ENCODE measurements at regions not wholly inside any gene's neighbourhood (a gene's known extent, or its start where the extent isn't known, plus 50 kb on each side); places are given as distances from the start of the nearest gene placed in this dataset.

DNA sequence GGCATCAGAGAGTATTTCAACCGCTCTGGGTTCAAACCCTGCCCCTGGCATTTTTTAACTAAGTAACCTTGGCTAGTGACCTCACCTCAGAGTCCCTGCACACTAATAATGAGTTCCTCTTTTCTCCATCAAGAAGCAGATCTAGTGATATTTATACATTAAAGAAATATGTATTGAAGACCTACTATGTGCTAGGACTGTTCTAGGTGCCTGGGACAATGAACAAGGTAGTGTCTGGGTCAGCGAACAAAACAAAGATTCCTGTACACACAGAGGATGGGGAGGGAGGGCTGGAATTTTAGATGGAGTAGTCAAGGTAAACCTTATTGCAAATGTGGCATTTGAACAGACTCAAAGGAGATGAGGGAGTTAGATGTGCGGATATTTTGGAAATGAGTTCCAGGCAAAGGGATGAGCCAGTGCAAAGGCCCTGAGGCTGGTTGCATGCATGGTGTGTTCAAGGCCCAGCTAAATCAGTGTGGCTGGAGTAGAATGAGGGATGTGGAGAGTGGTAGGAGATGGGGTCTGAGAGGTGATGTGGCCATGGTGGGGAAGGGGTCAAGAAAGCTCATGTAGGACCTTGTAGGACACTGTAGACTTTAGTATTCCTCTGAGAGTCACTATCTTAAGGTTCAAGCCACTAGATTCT is 57.6 kb upstream of the FZD7 start:
- H3K9me3 ChIP-seq, result no peaks in the 10 kb centered on the region
- DNase-seq, result no peak
- TF ChIP-seq, protein P1, sequence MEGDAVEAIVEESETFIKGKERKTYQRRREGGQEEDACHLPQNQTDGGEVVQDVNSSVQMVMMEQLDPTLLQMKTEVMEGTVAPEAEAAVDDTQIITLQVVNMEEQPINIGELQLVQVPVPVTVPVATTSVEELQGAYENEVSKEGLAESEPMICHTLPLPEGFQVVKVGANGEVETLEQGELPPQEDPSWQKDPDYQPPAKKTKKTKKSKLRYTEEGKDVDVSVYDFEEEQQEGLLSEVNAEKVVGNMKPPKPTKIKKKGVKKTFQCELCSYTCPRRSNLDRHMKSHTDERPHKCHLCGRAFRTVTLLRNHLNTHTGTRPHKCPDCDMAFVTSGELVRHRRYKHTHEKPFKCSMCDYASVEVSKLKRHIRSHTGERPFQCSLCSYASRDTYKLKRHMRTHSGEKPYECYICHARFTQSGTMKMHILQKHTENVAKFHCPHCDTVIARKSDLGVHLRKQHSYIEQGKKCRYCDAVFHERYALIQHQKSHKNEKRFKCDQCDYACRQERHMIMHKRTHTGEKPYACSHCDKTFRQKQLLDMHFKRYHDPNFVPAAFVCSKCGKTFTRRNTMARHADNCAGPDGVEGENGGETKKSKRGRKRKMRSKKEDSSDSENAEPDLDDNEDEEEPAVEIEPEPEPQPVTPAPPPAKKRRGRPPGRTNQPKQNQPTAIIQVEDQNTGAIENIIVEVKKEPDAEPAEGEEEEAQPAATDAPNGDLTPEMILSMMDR (IDR thresholded peaks at IDR 0.05), result no peak
- no peaks in the 10 kb centered on the region for H3K4me1 ChIP-seq
- intact Hi-C loops (cut with DNase I), result no loop called here
- no peaks in the 10 kb centered on the region for H3K36me3 ChIP-seq
- ATAC-seq, result no peak
- H3K4me3 ChIP-seq, result no peak overlapping the region
- H3K27ac ChIP-seq, result no peak overlapping the region
- H3K27me3 ChIP-seq, result no peaks in the 10 kb centered on the region

DNA sequence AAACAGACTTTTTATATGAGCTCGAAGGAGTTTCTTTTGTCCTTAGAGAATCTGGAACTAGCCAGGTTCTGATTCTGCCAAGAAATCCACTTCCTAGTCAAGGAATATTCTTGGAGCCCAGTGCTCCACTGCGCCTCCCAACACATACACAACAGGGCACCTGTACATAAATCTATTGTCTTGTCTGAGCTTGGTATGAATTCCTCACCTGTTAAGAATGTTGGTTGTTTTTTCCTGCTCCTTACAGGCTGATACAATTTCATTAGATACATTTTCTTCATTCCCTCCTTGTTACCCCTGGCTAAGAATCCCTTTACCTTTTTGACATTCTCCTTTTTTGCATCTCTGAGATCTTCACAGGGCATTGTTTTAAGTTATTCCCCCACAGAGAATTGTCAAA is 56.0 kb upstream of the FZD7 start:
- no peaks in the 10 kb centered on the region for H3K4me1 ChIP-seq
- TF ChIP-seq, protein P1 (IDR thresholded peaks at IDR 0.05), result no peak
- H3K9me3 ChIP-seq, result no peaks in the 10 kb centered on the region
- H3K27ac ChIP-seq, result no peak overlapping the region
- no peak for ATAC-seq
- intact Hi-C loops (cut with DNase I), result no loop called here
- no peaks in the 10 kb centered on the region for H3K27me3 ChIP-seq
- H3K4me3 ChIP-seq, result no peak overlapping the region
- no peaks in the 10 kb centered on the region for H3K36me3 ChIP-seq
- DNase-seq, result no peak

DNA sequence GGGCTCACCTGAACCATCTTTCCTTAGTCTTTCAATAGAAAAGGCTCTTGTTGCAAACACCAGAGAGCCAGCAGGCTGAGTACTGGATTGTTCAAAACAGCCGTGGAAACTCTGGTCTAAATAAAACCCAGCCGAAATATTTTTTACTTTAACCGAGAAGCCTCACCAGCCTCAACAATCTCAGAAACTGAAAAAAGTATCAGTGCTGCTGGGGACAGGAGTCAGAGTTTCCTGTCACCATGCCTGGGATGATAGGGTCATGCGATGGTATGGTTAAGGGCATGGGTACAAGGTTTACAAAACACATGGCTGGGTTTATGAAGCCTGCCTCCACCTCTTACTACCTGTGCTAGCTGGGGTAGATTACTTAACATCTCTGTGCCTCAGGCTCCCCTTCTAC is 55.3 kb upstream of the FZD7 start:
- no peaks in the 10 kb centered on the region for H3K27me3 ChIP-seq
- no peaks in the 10 kb centered on the region for H3K4me1 ChIP-seq
- H3K27ac ChIP-seq, result no peak overlapping the region
- H3K36me3 ChIP-seq, result no peaks in the 10 kb centered on the region
- H3K9me3 ChIP-seq, result no peaks in the 10 kb centered on the region
- DNase-seq (no peak), ATAC-seq (no peak)
- no peak overlapping the region for H3K4me3 ChIP-seq
- TF ChIP-seq, protein P1 (IDR thresholded peaks at IDR 0.05), result no peak
- intact Hi-C loops (cut with DNase I), result no loop called here

DNA sequence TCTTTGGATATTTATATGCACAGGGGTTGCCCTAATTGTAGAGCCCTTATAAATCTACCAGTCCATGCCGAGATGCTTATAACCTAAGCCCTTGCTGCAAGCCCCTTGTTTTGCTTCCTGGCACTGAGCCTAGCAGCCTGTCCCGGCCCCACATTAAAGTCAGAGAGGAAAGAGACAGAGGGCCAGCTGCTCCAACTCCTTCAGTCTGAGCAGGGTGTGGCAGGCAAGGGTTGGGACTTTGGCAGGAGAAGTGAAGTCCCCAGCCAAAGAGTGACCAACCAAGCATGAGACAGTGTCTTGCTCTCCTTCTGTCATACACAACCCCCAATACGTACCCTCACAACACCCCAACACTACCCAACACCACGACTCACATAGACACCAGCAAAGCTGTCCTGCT is 54.7 kb upstream of the FZD7 start:
- ATAC-seq, result no peak
- DNase-seq, result no peak
- TF ChIP-seq, protein P1 (IDR thresholded peaks at IDR 0.05), result no peak
- no peaks in the 10 kb centered on the region for H3K9me3 ChIP-seq
- no peaks in the 10 kb centered on the region for H3K27me3 ChIP-seq
- no peaks in the 10 kb centered on the region for H3K4me1 ChIP-seq
- H3K36me3 ChIP-seq, result no peaks in the 10 kb centered on the region
- H3K4me3 ChIP-seq, result no peak overlapping the region
- no peak overlapping the region for H3K27ac ChIP-seq
- intact Hi-C loops (cut with DNase I), result no loop called here

DNA sequence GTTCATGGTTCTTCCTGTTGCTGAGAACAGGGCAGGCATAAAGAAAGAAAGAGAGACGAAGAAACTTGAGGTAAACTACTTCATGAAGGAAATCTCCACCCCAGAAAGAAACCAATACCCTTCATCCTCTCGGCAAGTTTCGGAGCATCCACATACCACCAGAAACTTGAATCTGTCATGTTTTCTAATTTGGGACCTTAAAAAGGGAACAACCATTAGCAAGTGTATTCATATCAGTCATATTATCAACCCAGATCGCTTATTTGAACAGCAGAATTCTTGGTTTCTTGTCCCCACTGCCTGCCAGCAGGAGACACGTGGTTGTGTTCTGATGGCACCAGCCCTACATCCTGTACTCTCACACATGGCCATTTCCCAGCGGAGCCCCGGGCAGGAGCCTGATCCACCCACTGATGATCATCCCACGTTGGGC is 53.2 kb upstream of the FZD7 start:
- H3K27me3 ChIP-seq, result no peaks in the 10 kb centered on the region
- TF ChIP-seq, protein P1 (IDR thresholded peaks at IDR 0.05), result no peak
- DNase-seq (no peak), ATAC-seq (no peak)
- H3K4me1 ChIP-seq, result no peaks in the 10 kb centered on the region
- no peaks in the 10 kb centered on the region for H3K9me3 ChIP-seq
- no peak overlapping the region for H3K4me3 ChIP-seq
- intact Hi-C loops (cut with DNase I), result no loop called here
- no peak overlapping the region for H3K27ac ChIP-seq
- no peaks in the 10 kb centered on the region for H3K36me3 ChIP-seq

DNA sequence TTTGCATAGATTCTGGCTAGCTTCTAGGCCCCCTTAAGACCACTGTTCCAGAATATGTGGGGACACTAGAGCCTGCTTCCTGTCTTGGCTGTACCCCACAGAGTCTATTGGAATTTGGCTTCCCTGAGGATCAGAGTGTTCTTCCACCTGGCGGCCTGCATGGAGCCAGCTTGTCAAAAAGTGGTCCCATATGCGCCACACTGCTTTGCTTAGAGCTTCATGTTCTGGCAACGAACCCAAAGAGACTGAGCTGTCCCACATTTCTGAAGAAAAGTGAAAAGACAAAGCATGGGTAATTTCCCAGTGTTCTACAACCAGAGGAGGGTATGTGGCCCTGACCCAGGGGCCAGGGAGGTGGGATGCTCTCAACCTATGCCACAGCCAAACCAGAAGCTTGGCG is 52.7 kb upstream of the FZD7 start:
- Histone ChIP-seq H3K27ac (no peak overlapping the region), H3K27me3 (no peaks in the 10 kb centered on the region), H3K9me3 (no peaks in the 10 kb centered on the region), H3K4me1 (no peaks in the 10 kb centered on the region), H3K36me3 (no peaks in the 10 kb centered on the region), H3K4me3 (no peak overlapping the region)
- DNase-seq, result no peak
- ATAC-seq, result no peak
- intact Hi-C loops (cut with DNase I), result no loop called here
- TF ChIP-seq, protein P1 (IDR thresholded peaks at IDR 0.05), result no peak
